Heart left ventricle (tissue), 13 donors: ENCODE measurements at regions not wholly inside any gene's neighbourhood (a gene's known extent, or its start where the extent isn't known, plus 50 kb on each side); places are given as distances from the start of the nearest gene placed in this dataset.

Experiments
- POLR2A ChIP-seq, 2 donors: fragments of 450-650 bp; IDR thresholded peaks; one replicate each; pipeline ENCODE4 v1.6.1; 2017; ENCODE audit warnings: antibody characterized with exemption in 2 of 2, mild to moderate bottlenecking in 2 of 2, moderate library complexity in 2 of 2
- TF ChIP-seq, protein P1 (sequence below), 12 donors: fragments of 200-600 bp; sonication (generic) in 4 of 12; IDR thresholded peaks; one replicate each; pipeline versions ENCODE4 v1.5.0 to v1.8.0; 2018 to 2022; ENCODE audit warnings: antibody characterized with exemption in 12 of 12, mild to moderate bottlenecking in 5 of 12
- donor health status: ischemic (EF 13 %, LVEDD 7.1; RV severe dilation, severe dysfunction).
- donor health status: DM: no; HTN: yes; CAD: no.
- donor health status: DM: no; HTN: no; CAD: no.
- donor health status: ischemic (EF 25% LVEDD 6.9; RV normal size, moderate dysfunction).
- donor health status: ischemic (EF 25% LVEDD 5.7; RV mildly dilated, moderate dysfunction).
- donor health status: ischemic (EF 35%, LVEDD 5.7; RV mildly dilated, moderate dysfunction).
- donor health status: nonischemic (EF 11% LVEDD 7.7; RV severe dilation, severe dysfunction).
- donor health status: DM: yes; HTN: yes; CAD: no.
- donor health status: PGD.
- donor health status: ischemic (EF 29% LVEDD 5.4; RV normal size, mild dysfunction).
- donor health status: nonischemic (EF 23%, LVEDD 6.1; RV moderate dilation, normal function).

DNA sequence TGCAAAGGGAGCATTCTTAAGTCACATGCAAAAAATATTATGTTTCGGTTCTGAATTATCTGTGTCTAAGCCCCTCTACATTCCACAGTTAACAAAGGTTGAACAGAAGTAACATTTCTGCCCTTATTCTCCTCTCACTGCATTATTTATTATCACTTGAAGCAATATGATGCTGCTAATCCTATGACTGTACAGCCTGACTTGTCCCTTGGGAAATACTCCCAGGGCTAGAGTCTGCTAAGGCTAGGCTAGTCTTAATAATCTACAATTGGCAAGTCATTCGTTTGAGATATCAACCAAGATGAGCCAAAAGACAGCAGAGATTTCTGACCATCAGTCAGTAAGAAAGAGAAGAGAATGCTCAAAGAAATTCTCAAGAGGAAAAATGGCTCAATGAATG is 226.9 kb upstream of the HCCS start:
- TF ChIP-seq, protein P1, sequence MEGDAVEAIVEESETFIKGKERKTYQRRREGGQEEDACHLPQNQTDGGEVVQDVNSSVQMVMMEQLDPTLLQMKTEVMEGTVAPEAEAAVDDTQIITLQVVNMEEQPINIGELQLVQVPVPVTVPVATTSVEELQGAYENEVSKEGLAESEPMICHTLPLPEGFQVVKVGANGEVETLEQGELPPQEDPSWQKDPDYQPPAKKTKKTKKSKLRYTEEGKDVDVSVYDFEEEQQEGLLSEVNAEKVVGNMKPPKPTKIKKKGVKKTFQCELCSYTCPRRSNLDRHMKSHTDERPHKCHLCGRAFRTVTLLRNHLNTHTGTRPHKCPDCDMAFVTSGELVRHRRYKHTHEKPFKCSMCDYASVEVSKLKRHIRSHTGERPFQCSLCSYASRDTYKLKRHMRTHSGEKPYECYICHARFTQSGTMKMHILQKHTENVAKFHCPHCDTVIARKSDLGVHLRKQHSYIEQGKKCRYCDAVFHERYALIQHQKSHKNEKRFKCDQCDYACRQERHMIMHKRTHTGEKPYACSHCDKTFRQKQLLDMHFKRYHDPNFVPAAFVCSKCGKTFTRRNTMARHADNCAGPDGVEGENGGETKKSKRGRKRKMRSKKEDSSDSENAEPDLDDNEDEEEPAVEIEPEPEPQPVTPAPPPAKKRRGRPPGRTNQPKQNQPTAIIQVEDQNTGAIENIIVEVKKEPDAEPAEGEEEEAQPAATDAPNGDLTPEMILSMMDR (IDR thresholded peaks at IDR 0.05): no peak
- no peak for TF ChIP-seq POLR2A (IDR thresholded peaks at IDR 0.05)
